ENCODE measurements at regions not wholly inside any gene's neighbourhood (a gene's known extent, or its start where the extent isn't known, plus 50 kb on each side); places are given as distances from the start of the nearest gene placed in this dataset.

DNA sequence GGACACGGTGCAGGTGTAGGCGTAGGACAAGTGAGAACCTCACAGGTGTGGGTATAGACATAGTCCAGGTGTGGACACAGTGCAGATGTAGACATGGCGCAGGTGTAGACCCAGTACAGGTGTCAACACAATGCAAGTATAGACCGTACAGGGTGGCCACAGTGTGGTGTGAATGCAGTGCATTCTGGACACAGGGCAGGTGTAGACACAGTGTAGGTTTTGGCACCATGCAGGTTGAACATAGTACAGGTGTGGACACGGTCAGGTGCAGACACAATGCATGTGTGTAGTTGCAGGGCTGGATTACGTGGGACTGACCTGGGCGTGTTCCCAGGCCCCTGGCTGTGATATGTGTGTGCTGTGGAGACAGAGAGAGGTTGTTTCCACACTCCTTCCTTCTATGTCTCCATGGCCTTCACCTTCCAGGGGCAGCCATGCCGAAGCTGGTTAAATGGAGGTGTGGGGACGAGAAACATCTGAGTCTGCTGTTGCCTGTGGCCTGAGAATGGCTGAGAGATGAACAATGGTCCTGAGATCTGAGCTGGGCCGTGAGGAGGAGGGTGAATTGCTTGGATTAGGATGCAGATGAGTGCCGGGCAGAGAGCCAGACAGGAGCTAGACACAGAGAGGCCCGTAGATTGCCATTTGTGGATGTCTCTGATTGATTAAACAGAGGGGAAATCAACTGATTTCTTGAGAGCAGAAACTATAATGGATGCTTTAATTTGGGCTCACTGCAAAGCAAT, 343.9 kb upstream of the SHH start:
- no peak for DNase-seq (ENCODE audit: low spot score)

DNA sequence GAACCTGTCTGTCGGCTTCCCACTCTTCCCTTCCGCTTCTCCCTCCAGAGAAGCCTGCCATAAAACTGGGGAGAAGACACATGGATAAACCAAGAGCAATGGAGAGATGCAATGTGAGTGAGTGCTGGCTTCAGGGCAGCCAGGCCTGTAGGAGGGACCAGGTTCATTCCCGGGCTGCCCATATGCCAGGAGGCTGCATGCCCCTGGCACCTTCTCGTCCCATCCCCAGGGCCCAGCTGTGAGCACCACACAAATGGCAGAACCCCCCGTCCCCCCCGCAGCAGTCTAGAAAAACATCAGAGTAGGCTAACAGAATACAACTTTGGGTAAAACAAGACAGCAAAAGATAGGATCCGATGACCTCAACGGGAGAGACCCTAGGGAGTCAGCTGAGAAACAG, 341.3 kb upstream of the SHH start:
- no peak for DNase-seq (ENCODE audit: low spot score)

DNA sequence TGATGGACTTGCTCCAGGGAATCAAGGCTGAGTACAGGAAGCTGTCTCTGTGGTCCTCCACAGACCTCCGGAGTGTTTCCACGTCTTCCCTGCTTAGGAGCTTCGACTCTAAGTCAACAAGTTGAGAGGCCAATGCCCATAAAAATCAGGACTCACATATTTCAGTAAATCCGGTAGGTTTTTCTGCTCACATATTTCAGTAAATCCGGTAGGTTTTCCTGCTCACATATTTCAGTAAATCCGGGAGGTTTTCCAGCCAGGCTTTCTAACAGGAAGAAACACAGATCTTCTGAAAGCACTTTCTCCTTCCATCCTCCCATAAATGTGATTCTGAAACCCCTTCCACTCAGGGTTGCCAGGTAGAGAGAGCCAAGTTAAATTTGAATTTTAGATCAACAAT, 340.1 kb upstream of the SHH start:
- no peak for DNase-seq (ENCODE audit: low spot score)

DNA sequence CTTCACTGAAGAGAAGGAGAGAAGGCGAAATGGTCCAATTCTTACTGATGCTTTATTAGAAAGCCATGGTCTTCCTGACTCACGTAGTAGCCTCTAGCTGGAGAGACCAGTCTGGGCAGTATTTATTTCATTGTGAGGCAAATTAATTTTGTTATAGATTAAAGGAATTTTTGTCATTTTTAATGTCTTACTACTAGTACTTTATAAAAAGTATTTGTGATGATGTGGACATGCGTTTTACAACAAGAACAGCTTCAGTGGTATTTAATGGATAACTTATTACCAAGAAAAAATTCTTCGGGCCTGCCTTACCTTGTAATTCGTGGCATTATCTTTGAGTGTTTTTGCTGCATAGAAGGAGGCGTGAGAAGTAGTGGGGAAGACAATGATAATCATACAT, 339.4 kb upstream of the SHH start:
- no peak for DNase-seq (ENCODE audit: low spot score)

DNA sequence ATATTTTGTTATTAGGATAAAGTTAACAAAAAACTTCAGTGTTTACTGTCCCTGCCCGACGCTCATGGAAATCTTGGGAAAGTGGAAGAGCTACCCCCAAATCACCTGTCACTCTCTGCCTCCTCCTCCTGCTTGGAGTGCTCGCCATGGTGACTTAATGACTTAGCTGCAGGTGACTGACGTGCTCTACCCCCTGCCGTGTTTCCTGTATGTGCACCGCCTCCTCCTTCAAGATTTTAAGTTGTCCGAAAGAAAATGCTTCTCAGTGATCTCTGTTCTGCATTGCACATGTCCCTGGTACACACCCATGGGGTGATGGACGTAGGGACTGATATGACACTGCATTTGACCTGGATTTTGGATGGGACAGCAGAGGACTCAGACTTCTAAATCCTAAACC, 338.8 kb upstream of the SHH start:
- DNase-seq (ENCODE audit: low spot score): no peak

DNA sequence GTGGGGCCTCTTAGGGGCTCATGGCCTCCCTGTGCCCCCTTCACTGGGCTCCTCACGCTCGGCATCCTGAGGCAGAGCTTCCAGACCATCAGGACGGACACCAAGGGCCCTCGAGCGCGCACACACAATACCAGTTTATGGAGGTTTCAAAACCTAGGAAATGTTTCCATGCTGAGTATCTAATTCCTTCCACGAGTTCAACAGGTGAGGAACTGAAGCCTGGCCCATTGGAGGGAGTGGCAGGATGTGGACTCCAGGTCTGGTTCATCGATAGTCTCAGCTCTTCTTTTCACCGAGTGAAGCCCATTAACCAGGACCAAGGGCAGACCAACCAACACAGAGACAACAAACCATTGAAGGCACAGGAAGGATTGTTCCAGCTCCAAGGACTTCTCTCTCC, 336.7 kb upstream of the SHH start:
- DNase-seq (ENCODE audit: low spot score): no peak

DNA sequence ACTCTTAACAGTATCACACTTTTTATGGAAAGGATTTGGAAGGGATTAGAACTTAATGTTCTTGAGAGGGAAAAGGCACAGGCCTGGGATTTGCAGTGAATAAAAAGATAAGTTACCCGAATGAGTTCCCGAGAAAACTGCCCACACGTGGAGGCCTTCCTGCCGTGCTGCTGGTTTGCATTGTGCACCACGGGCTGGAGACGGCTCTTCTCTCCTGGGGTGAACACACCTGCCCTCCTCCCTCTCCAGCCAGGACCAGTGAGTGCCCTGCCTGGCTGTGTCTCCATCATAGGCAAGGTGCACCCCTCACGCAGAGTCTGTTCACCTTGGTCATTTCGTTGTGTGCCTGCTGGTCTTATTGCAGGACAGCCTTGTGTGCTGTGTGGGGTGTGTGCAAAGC, 336.3 kb upstream of the SHH start:
- no peak for DNase-seq (ENCODE audit: low spot score)

DNA sequence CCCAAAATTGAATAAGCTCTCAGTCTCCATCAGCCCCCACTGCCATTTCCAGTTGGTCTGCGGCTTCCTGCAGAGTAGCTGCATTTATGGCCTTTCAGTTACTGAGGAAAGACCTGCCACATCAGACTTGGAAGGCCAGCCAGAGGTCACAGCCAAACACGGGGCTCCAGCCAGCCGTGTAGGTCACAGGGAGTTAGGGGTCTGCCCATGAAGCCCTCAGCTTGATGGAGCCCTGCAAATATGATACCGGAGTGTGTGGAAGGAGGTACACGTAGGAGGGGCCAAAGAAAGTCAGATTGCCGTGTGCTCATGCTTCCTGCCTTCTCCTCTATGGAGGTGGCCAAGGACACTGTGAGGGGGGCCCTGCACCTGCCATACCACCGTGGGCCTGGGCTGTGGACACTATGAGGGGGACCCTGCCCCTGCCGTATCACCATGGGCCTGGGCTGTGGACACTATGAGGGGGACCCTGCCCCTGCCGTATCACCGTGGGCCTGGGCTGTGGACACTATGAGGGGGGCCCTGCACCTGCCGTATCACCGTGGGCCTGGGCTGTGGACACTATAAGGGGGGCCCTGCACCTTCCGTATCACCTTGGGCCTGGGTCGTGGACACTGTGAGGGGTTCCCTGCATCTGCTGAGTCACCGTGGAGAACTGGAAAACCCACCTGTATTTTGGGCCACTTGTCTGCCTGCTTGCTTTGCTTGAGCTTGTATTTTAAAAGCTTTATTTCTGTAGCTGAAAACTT, 335.7 kb upstream of the SHH start:
- no peak for DNase-seq (ENCODE audit: low spot score)

DNA sequence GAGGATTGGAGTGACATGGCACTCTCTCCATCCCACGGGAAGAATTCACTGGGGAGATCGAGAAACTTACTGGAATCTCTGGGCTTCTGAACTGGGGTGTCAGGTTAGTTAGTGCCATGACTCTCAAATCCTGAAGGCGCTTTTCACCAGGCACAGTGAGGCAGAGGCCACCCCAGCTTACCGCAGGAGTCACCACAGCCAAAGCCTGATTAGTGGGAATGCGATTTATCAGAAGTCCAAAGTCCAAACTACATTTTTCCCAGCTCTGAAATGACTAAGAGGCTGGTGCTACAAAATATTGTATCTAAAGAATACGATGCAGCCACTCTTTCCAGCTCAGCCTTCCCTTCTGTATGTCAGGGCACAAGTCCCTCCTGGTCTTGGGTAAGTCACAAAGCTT, 334.8 kb upstream of the SHH start:
- DNase-seq (ENCODE audit: low spot score): no peak

DNA sequence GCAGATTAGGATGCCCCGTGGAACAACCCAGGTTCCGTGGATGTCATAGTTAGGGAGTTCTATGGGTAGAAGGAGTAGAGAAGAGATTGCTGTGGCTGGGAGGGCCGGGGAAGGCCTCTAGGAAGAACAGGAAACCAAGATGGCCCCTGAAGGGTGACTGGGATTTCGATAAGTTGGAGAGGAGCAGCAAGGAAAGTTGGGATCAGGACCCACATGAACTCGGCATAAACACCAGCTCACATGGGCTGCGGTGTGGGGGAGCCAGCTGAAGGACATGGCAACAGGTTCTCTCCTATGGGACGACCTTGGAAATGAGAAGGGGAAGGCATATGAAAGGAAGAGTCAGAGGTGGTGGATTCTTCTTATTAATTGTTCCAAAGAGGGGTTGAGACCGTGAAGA, 333.7 kb upstream of the SHH start:
- DNase-seq (ENCODE audit: low spot score): no peak

DNA sequence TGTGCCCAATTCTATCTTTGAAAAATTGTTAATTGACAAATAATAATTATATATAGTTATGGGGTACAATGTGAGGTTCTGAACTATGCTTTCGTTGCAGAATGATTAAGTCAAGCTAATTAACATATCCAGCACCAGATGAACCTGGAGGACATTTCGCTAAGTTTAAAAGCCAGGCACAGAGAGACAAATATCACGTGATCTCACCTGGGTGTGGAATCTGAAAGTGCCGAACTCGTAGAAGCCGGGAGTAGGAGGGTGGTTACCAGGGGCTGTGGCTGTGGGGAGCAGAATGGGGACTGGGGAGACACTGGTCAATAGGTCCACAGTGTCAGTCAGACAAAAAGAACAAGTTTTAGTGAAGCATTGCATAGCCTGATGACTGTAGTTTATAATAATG, 332.9 kb upstream of the SHH start:
- DNase-seq (ENCODE audit: low spot score): no peak

DNA sequence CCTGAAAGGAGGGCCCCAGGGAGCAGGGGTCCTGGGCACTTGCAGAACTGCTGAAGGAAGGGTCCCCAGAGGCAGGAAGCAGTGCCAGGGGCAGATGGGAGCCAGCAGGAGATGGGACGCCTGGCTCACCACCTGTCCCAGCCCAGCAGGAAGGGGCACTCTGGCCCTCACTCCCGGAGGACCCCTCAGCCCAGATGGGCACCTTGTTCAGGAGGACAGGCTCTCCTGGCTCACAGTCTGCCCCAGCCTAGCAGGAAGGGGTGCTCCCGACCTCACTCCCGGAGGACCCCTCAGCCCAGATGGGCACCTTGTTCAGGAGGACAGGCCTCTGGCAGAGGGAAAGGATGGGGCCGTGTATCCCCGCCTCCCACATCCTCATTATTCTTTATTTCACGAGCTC, 331.4 kb upstream of the SHH start:
- no peak for DNase-seq (ENCODE audit: low spot score)

DNA sequence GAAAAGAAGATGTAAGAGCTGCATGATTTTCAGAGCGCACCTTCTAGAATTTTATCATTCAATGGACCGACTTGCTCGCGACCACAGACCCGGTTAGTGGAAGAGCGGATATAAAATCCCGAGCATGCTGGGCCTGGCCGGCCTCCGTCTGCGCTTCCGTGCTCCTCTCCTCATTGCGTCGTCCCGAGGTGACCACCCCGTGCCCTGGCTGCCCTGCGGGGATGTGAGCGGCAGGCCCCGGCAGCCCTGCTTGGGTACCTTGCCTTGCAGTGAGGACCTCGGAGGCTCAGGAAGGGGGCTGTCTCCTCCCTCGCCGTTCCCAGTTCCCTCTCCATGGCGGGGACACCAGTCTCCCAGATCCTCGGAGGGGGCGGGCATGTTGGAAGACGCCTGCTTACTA, 330.9 kb upstream of the SHH start:
- DNase-seq (ENCODE audit: low spot score): no peak

DNA sequence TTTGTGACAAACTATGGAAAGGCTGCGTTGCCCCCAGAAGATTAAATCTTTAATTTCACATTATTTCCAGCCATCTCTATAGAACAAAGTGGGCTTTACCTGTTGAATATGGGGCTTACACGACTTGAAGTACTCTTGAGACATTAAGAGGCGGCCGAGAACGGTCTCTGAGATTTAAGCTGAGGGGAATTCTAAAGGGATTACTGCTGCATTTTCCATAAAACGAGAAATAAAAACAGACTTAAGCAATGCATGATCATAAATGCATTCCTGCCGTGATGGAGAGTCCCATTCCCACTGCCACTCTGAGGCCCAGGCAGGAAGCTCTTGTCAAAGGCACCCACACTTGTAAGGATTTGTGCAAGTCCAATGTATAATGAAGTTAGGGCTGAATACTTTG, 329.7 kb upstream of the SHH start:
- no peak for DNase-seq (ENCODE audit: low spot score)

DNA sequence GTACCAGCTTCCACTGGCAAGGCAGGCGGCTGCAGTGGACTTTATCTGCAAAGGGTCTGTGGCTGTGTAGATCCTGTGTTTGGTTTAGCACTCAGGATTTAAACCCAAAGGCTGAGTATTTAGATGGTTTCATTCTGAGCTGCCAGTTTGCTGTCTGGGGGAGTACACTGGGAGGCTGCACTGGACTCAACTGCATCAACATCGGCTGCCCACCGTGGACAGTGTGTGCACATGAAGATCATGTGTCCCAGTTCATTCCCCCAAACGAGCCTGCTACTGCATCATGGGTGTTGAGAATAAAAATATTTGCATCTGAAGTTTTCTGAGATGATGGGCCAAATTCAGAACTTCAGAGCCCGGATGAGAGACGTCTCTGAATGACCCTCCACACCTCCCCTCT, 328.6 kb upstream of the SHH start:
- DNase-seq (ENCODE audit: low spot score): no peak

DNA sequence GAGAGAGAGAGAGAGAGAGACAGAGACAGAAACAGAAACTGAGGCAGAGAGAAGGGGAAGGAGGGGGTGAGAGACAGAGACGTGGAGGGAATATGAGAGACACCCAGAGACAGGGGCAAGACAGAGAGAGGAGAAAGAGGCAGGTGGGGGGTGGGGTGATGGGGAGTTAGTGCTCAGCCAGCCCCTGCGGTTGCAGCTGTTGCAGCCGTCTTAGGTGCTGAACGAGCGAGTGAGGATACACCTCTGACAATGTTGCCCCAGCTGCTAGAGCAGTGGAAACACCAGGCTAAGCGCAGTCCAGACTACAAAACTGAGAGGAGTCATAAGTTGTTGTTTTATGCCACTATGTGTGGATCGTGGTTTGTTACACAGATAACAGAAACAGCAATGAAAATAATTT, 328.2 kb upstream of the SHH start:
- no peak for DNase-seq (ENCODE audit: low spot score)

DNA sequence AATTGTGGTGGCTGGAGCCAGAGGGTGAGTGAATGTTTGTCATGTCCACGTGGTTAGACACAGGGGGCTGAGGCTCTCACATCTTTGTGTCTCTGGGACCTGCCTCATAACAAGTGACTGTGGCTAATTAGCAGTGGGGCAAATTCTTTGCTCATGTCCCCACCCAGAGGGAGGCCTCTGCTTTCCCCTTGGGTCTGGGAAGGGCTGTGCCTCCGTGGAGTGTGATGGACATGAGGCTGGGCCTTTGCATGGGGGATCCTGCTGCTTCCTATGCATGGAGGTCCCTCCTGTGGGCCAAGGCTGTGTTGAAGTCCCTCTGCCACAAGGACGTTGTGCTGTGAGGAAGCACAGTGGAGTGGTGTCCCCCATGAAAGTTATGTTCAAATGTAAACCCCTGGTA, 327.4 kb upstream of the SHH start:
- no peak for DNase-seq (ENCODE audit: low spot score)

DNA sequence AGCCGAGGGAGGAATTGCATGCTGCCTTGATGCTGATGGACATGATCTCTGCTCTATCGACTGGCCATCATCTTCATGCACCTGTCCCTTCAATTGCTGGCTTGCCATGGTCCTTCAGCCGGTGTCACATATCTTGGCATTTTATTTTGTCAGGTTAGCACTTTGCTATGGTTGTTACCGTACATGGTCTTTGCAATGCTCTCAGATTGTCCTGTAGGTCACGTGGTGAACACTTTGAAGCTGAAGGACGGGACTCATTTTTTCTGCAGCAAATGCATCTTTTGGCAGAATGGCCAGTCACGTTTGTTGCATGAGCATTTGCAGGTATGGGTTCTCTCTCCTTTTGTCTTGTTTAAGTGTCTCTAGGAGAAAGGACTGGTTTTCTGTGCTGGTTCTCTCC, 326.8 kb upstream of the SHH start:
- DNase-seq (ENCODE audit: low spot score): no peak

DNA sequence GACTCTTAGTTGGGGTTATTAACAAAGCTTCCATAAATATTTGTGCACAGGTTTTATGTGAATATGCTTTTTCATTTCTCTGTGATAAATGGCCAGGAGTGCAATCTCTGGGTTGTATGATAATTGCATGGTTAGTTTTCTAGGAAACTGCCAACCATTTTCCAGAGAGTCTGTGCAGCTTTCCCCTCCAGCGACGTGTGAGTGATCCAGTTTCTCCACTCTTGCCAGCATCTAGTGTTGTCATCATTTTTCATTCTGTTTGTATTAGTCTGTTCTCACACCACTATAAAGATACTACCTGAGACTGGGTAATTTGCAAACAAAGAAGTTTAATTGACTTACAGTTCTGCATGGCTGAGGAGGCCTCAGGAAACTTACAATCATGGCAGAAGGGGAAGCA, 319.6 kb upstream of the SHH start:
- DNase-seq (ENCODE audit: low spot score): no peak

DNA sequence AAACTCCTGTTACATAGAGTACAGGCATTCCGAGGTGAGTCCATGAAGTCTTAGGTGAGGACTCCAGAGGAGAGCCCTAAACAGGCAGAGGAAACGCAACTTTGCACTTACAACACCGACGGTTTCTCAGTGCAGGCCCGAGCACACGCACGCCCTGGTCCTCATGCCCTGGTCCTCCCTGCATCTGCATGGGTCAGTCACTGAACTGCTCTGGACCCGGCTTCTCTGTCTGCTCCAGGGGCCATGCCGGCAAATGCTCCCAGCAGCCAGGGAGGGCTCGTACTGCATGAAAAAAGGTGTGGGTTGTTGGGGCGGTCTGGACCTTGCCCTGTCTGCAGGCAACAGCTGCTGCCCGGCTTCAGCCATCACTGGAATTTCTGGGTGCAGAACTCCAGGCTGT, 317.3 kb upstream of the SHH start:
- no peak for DNase-seq (ENCODE audit: low spot score)

DNA sequence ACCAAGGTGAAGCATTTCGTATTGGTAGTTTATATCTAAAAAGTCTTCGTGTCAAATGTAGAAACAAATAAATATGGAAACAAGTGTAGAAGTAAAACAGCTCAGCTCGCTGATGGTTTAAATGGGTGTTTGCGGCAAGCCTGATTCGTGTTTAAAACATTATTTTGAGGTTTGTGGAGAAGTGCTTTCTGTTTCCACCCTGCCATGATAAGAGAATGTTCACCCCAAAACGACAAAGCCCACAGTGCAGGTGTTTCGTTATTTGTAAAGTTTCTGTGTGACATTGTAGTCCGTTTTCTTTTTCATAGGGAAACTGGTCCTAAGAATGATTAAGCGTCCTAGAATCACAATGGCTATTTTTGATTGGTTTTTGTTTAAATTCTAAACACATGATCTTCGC, 316.2 kb upstream of the SHH start:
- DNase-seq (ENCODE audit: low spot score): no peak

DNA sequence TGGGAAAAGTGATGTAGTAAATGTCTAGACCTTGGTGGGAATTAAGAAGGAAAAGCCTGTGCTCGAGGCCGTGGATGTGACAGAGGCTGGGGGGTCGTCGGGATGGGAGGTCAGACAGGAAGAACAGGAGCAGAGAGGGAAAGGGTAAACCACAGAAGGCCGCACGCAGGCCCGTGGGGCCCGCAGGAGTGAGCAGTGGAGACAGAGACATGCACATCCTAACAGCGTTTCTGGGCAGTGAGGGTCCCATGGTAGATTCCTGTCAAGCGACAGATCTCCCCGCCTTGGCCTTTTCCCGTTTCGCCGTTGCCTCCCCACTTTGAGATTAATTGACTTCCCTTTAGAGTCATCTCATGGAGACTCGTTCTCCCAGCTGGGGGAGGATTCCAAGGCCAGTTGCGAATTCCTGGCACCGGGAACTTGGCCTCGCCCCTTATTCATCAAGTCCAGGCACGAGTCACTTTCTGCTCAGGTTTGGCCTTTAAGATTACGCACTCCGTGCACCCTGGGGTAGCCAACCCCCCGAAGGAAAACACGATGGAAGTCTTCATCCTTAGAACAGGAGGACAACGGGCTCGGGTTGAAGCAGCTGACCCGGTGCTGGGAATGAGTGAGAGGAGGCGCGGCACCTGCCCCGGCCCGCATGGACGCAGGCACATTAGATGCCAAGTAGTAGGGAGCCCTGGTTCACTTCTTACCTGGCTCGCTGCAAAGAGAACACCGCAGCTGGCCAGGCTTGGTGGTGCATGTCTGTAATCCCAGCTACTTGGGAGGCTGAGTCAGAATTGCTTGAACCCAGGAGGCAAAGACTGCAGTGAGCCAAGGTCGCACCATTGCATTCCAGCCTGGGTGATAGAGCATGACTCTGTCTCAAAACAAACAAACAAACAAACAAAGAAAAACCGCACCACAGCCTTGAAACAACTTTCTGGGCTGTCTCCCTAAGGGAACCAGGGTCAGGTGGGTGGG, 315.2 kb upstream of the SHH start:
- DNase-seq (ENCODE audit: low spot score): no peak

All from germinal center (tissue), 1 donor.